ENCODE measurements at regions not wholly inside any gene's neighbourhood (a gene's known extent, or its start where the extent isn't known, plus 50 kb on each side); places are given as distances from the start of the nearest gene placed in this dataset.

DNA sequence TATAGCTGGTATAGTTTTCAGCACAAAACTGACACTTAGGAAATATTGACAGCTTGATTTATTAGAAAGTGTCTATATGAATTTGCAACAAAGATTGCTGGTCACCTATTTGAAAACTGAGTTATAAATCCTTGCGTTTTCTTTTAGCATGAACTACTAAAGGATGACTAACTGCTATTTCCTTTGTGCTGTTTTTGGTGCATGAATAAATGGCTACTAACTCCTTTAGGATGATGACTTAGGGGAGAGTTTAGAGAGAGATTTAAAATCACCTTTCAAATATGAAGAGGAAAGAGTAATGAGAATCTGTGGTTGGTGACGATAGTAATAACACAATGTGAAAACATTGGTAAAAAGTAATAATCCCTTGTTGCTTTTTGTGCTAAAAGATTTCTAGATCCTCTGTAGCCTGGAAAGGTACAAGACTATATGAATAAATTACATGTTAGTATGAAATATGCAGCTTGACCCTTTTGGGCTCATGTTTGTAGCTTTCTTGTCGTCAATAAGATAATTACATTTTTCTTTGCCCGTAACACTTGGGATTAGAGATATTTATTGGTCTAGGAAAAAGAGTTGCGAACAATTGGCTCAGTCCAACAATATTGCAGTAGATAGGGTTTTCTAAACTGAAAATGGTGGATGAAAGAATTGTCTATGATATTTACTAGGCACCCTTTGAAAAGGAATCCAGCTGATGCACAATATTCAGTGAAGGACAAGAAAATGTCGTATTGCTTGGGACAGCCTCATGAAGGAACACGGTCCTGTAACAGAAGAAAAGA, 453.0 kb downstream of the ADAMTS20 start:
- no peak overlapping the region for H3K4me3 Mint-ChIP-seq (ENCODE audit: unreplicated experiment)
- H3K9me3 Mint-ChIP-seq (ENCODE audit: unreplicated experiment) = no peaks in the 10 kb centered on the region
- no peaks in the 10 kb centered on the region for H3K27me3 Mint-ChIP-seq (ENCODE audit: unreplicated experiment)
- TF ChIP-seq CTCF (IDR thresholded peaks at IDR 0.05; ENCODE audit: unreplicated experiment) = no peak
- H3K36me3 Mint-ChIP-seq (ENCODE audit: low read depth, unreplicated experiment) = no peaks in the 10 kb centered on the region
- H3K4me1 Mint-ChIP-seq (ENCODE audit: unreplicated experiment) = peaks cover 4% of the 10 kb centered on the region
- no peak overlapping the region for H3K27ac Mint-ChIP-seq (ENCODE audit: unreplicated experiment)
- DNase-seq (ENCODE audit: low spot score) = no peak

GRCh38 chr12:43098071-43098470, 453.9 kb downstream of the ADAMTS20 start:
- no peaks in the 10 kb centered on the region for H3K27me3 Mint-ChIP-seq (ENCODE audit: unreplicated experiment)
- no peak overlapping the region for H3K27ac Mint-ChIP-seq (ENCODE audit: unreplicated experiment)
- H3K4me1 Mint-ChIP-seq (ENCODE audit: unreplicated experiment) = peaks cover 4% of the 10 kb centered on the region
- H3K9me3 Mint-ChIP-seq (ENCODE audit: unreplicated experiment) = no peaks in the 10 kb centered on the region
- no peaks in the 10 kb centered on the region for H3K36me3 Mint-ChIP-seq (ENCODE audit: low read depth, unreplicated experiment)
- H3K4me3 Mint-ChIP-seq (ENCODE audit: unreplicated experiment) = no peak overlapping the region
- TF ChIP-seq CTCF (IDR thresholded peaks at IDR 0.05; ENCODE audit: unreplicated experiment) = no peak
- DNase-seq (ENCODE audit: low spot score) = no peak

GRCh38 chr12:43097471-43097870, 454.5 kb downstream of the ADAMTS20 start:
- Mint-ChIP-seq H3K36me3 (ENCODE audit: low read depth, unreplicated experiment) (no peaks in the 10 kb centered on the region), H3K4me3 (ENCODE audit: unreplicated experiment) (no peak overlapping the region), H3K9me3 (ENCODE audit: unreplicated experiment) (no peaks in the 10 kb centered on the region), H3K27ac (ENCODE audit: unreplicated experiment) (no peak overlapping the region), H3K27me3 (ENCODE audit: unreplicated experiment) (no peaks in the 10 kb centered on the region), H3K4me1 (ENCODE audit: unreplicated experiment) (peaks cover 4% of the 10 kb centered on the region)
- DNase-seq (ENCODE audit: low spot score) = no peak
- no peak for TF ChIP-seq CTCF (IDR thresholded peaks at IDR 0.05; ENCODE audit: unreplicated experiment)

DNA sequence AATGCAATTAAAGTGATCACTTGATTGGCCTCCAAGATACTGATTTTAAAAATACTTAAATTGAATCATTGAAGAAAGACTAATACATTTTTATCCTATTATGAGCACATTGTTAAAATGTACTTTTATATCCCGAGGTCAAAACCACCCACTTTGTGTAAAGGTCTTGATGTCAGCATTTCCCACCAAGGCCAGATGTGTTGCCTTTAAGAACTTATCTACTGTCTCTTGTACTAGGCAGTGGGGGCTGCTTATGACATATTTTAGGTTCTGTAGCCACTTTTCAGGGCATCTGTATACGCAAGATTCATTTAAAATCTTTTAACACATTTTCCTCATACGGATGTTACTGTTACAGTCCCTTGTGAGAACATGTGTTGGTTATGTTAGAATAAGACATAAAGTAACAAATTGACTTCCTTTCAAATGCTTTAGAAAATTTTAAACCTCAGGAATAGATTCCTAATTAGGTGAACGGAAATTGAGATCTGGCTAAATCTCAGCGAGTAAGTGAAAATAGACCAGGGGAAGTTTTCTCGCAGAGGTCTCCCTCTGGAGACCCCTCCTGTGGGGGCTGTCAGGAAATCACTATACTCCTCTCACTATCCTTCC, 456.2 kb downstream of the ADAMTS20 start:
- no peak for DNase-seq (ENCODE audit: low spot score)
- H3K27ac Mint-ChIP-seq (ENCODE audit: unreplicated experiment) = no peak overlapping the region

More for the DNA sequence above, 456.2 kb downstream of the ADAMTS20 start:
- no peak for TF ChIP-seq CTCF (IDR thresholded peaks at IDR 0.05; ENCODE audit: unreplicated experiment)
- Mint-ChIP-seq H3K4me3 (ENCODE audit: unreplicated experiment) (no peak overlapping the region), H3K36me3 (ENCODE audit: low read depth, unreplicated experiment) (no peaks in the 10 kb centered on the region), H3K9me3 (ENCODE audit: unreplicated experiment) (no peaks in the 10 kb centered on the region), H3K27me3 (ENCODE audit: unreplicated experiment) (no peaks in the 10 kb centered on the region), H3K4me1 (ENCODE audit: unreplicated experiment) (peaks cover 4% of the 10 kb centered on the region)

All from endothelial cell (in vitro differentiated cells).